NCI-H2196 (cell line): ENCODE measurements at regions not wholly inside any gene's neighbourhood (a gene's known extent, or its start where the extent isn't known, plus 50 kb on each side); places are given as distances from the start of the nearest gene placed in this dataset.

Experiments
- DNase-seq: peaks from one replicate; lab custom pipeline; 2025; ENCODE audit not compliant: unreplicated experiment; lab: John Stamatoyannopoulos, UW

DNA sequence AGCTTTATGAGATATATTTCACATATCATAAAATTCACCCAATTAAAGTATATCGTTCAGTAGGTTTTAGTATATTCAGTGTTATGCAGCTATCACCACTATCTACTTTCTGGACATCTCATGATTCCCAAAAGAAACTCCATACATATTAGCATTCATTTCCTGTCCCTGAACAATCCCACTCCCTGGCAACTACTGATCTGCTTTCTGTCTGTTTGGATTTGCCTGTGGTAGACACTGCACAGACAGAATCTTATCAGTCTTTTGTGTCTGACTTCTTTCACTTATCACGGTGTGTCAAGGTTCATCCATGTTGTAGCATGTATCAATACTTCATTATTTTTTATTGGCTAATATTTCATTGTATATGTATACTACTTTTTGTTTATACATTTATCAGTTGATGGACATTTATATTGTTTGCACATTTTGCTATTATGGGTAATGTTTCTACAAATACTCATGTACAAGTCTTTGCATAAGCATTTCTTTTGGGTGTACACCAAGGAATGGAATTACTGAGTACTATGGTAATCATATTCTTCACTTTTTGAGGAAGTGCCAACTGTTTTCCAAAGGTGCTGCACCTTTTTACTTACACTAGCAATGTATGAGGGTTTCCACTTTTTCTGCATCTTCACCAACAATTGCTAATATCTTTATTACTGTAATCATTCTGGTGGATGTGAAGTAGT is 373.9 kb downstream of the AASDHPPT start:
- DNase-seq, result no peak

GRCh38 chr11:106456647-106457046 is 379.2 kb downstream of the AASDHPPT start:
- no peak for DNase-seq

- DNase-seq, result no peak
Observed at GRCh38 chr11:106457727-106458126, 380.3 kb downstream of the AASDHPPT start.

DNA sequence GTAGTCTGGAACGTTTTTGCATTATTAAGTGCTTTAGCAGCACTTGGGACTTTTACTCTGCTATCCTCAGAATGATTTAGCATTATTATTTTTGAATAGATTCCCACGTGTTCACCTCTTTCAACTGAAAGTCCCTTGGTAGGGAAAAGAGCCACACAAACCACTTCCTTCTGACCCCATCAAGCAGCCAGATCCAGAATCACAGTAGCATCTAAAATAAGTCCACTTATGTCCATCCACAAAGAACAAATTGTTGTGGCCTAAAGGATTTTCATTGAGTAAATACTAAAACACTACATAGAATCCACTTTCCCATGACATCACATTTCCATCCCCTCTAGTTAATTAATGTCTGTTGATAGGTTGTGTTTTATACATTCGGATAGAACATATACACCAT is 381.7 kb downstream of the AASDHPPT start:
- no peak for DNase-seq

DNA sequence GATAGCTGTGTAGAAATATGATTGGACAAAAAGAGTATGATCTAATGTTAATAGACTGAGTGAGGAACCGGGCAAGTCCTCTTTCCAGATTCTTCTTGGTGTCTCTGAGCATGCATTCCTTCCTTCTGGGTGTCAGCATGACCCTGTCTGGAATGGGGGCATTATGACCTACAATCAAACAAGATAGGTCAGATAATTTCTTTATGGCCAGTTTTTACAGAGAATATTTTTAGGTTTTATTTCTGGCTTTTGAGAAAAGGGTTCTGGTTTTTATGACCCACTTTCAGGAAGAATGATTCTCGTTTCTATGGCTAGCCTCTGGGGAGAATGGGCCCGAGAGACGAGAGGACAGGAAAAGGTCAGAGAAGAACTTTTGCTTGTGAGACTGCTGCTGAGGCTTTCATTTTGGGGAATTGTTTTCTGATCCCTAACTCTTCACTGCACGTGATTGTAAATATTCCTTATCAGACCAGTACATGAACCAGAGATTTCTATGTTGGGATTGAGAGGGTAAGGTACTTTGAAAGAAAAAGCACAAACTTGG is 383.8 kb downstream of the AASDHPPT start:
- no peak for DNase-seq

- no peak for DNase-seq
Observed at GRCh38 chr11:106461839-106462545, 384.5 kb downstream of the AASDHPPT start.

DNA sequence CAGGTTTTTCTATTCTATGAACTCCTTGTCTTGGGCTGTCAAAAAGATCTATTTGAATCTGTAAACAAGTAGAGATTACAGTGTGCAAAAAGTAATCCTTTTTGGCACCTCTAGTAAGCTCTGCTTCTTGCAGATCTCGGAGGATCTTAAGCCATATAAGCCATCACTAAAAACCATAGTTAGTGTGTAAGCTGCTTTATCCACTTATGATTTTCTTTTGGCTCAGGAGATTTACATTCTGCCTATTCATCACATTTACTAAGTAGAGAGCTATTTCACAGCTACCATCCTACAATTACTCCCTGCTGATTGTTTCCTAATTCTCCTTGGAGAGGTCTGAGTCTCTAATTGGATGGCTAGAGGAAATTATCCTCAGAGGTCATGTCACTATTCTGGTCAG is 385.7 kb downstream of the AASDHPPT start:
- no peak for DNase-seq

GRCh38 chr11:106463796-106464201 is 386.3 kb downstream of the AASDHPPT start:
- no peak for DNase-seq

DNA sequence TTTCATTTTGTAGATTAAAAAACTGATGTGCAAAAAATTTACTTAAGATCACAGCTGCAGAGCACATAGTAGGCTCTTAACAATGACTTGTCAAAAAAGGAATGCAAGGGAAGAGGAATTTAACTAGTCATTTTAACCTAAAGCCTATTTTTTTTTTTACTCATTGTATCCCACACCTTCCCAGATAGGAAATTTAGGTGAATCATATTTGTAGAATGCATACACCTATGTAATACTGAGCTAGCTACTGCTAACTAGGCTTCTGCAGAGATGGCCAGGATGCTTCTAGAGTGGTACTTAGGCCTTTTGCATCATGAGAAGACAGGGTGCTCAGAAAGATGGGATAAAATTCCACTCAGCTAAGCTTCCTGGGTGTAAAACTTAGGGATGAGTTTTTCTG is 387.3 kb downstream of the AASDHPPT start:
- DNase-seq, result no peak

DNA sequence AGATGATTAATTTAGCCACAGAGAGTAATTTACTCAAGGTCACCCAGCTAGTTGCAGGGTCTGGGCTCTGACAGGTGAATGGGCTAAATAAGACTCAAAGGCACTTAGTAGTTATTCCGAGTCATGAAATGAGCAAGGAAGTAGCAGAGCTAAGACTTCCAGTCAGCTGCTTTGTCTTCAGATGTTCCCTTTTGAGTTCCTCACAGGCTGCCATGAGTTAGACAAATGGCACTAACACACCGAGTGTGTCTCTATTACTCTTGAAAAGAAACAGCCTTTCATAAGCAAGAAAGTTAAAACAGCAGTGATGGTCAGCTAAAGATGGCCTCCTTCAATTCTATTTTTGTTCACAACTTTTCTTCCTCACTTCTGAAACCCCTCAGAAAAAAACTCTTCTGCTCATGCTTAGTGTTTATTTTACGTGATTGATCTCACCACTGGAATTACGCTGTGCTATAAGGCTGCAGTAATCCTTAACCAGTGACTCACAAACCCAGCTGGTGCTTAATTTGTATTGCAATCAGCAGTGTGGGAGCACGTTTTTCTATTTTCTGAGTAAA is 389.1 kb downstream of the AASDHPPT start:
- no peak for DNase-seq

GRCh38 chr11:106467501-106467900 is 390.0 kb downstream of the AASDHPPT start:
- no peak for DNase-seq

- no peak for DNase-seq
Observed at GRCh38 chr11:106468086-106468485, 390.6 kb downstream of the AASDHPPT start.

GRCh38 chr11:106468531-106468930 is 391.1 kb downstream of the AASDHPPT start:
- DNase-seq, result no peak

GRCh38 chr11:106470230-106470629 is 392.8 kb downstream of the AASDHPPT start:
- no peak for DNase-seq

DNA sequence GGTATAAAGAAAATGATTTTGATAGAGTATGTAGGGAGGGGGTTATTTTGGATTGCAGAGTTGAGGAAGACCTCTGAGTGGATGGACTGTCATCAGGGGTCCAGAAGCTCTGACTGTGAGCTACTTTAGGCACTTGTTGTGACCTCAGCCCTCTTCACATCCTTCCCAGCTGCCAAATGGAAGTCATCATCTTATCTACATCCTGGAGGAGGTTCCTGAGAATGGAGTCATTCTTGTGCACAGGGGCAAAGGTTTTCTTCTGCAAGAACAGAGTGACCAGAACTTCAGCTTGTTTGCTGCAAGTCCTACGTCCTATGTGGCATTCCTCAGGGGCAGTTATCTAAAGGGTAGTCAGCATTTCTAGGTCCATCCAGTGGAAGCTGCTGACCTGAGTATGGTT is 393.8 kb downstream of the AASDHPPT start:
- DNase-seq, result no peak

- DNase-seq, result no peak
Observed at GRCh38 chr11:106473089-106473722, 395.7 kb downstream of the AASDHPPT start.

- no peak for DNase-seq
Observed at GRCh38 chr11:106474274-106474673, 396.8 kb downstream of the AASDHPPT start.

GRCh38 chr11:106475181-106475580 is 397.7 kb downstream of the AASDHPPT start:
- no peak for DNase-seq

GRCh38 chr11:106477776-106478175 is 400.3 kb downstream of the AASDHPPT start:
- DNase-seq, result no peak

GRCh38 chr11:106479646-106480045 is 402.2 kb downstream of the AASDHPPT start:
- DNase-seq, result no peak

DNA sequence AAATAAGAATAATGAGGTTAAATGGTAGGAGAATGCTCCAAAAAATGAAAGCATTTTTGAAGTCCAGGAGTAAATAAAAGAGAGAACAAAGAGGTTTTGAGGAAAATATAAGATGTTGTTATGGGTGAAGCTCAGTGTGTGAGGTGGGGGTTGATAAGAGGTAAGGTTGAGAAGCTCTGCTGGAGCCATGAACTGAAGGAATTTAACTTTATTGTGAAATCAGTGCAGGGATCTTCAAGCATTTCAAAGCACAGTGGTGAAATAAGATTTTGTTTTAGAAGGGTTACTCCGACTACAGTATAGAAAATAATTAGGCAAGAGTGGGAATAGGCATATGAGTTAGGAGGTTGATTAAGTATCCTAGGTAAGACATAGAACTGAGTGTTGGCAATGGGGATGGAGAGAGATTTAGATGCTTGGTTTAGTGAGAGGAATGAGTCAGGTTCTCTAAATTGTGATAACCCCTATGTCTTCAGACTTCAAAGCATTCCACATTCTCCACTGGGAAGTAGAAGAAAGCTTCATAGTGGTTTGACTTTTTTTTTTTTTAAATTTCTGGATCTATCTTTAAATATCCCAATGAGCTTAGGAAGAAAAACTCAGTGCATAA is 403.2 kb downstream of the AASDHPPT start:
- no peak for DNase-seq
